SK-N-MC (cell line): ENCODE measurements at regions not wholly inside any gene's neighbourhood (a gene's known extent, or its start where the extent isn't known, plus 50 kb on each side); places are given as distances from the start of the nearest gene placed in this dataset.

Experiments used
- EZH2 ChIP-seq: fragments of 200-600 bp; sonication (generic); IDR thresholded peaks from one replicate; pipeline ENCODE4 v1.6.1; 2017; ENCODE audit warnings: antibody characterized with exemption
- FOXP2 ChIP-seq: optimal IDR thresholded peaks from 2 replicates; pipeline ENCODE3; 2011; ENCODE audit warnings: mild to moderate bottlenecking, moderate library complexity; ENCODE audit not compliant: insufficient read depth; ENCODE audit errors: extremely low read length, control extremely low read depth
- POLR2AphosphoS5 ChIP-seq: IDR thresholded peaks from 2 replicates; pipeline ENCODE4 v1.6.1; 2012; ENCODE audit warnings: mild to moderate bottlenecking, low read depth, low read length, borderline replicate concordance

GRCh38 chr6:169890901-169891300, 139.5 kb downstream of the ERMARD start:
- no peak for TF ChIP-seq FOXP2
- TF ChIP-seq POLR2AphosphoS5 = no peak
- TF ChIP-seq EZH2 = no peak
